SKM-1 (cell line): ENCODE measurements at regions not wholly inside any gene's neighbourhood (a gene's known extent, or its start where the extent isn't known, plus 50 kb on each side); places are given as distances from the start of the nearest gene placed in this dataset.
A peak's percentile ranks its signal among the peaks of the same experiment; 100 is the strongest.

Source experiments
- DNase-seq: peaks from one replicate; lab custom pipeline; 2025; ENCODE audit not compliant: unreplicated experiment; lab: John Stamatoyannopoulos, UW

GRCh38 chr13:59497621-59498247 is 666.0 kb downstream of the DIAPH3 start:
- no peak for DNase-seq

GRCh38 chr13:59501004-59501403 is 662.7 kb downstream of the DIAPH3 start:
- DNase-seq, result no peak

- no peak for DNase-seq
These were observed 659.3 kb downstream of the DIAPH3 start for GRCh38 chr13:59504407-59504806.

GRCh38 chr13:59510386-59510785 is 653.3 kb downstream of the DIAPH3 start:
- DNase-seq, result no peak

- DNase-seq, result no peak
These were observed 650.0 kb downstream of the DIAPH3 start for GRCh38 chr13:59513686-59514085.

GRCh38 chr13:59514316-59514715 is 649.4 kb downstream of the DIAPH3 start:
- no peak for DNase-seq

- DNase-seq, result no peak
These were observed 643.9 kb downstream of the DIAPH3 start for GRCh38 chr13:59519819-59520218.

- DNase-seq, result no peak
These were observed 642.2 kb downstream of the DIAPH3 start for GRCh38 chr13:59521549-59521948.

GRCh38 chr13:59522652-59523051 is 641.1 kb downstream of the DIAPH3 start:
- DNase-seq, result no peak

- DNase-seq, result peak; percentile 85
These were observed 636.2 kb downstream of the DIAPH3 start for GRCh38 chr13:59527500-59527899.

- DNase-seq, result peak; percentile 72
These were observed 632.1 kb downstream of the DIAPH3 start for GRCh38 chr13:59531571-59532091.

- no peak for DNase-seq
These were observed 631.3 kb downstream of the DIAPH3 start for GRCh38 chr13:59532405-59532804.

GRCh38 chr13:59533561-59534555 is 629.9 kb downstream of the DIAPH3 start:
- no peak for DNase-seq

GRCh38 chr13:59534806-59535205 is 628.9 kb downstream of the DIAPH3 start:
- DNase-seq, result no peak

- DNase-seq, result no peak
These were observed 626.2 kb downstream of the DIAPH3 start for GRCh38 chr13:59537500-59537899.

GRCh38 chr13:59538512-59538911 is 625.2 kb downstream of the DIAPH3 start:
- no peak for DNase-seq

- no peak for DNase-seq
These were observed 621.4 kb downstream of the DIAPH3 start for GRCh38 chr13:59542303-59542702.

GRCh38 chr13:59543418-59543817 is 620.3 kb downstream of the DIAPH3 start:
- DNase-seq, result no peak

GRCh38 chr13:59545007-59545406 is 618.7 kb downstream of the DIAPH3 start:
- DNase-seq, result no peak

- no peak for DNase-seq
These were observed 617.5 kb downstream of the DIAPH3 start for GRCh38 chr13:59546178-59546577.

- no peak for DNase-seq
These were observed 615.8 kb downstream of the DIAPH3 start for GRCh38 chr13:59547950-59548349.

- DNase-seq, result no peak
These were observed 600.8 kb downstream of the DIAPH3 start for GRCh38 chr13:59562924-59563323.
